A673 (cell line): ENCODE measurements at regions not wholly inside any gene's neighbourhood (a gene's known extent, or its start where the extent isn't known, plus 50 kb on each side); places are given as distances from the start of the nearest gene placed in this dataset.
"Not testable (repeated sequence)": the region's sequence is repeated elsewhere in the genome, so short reads cannot be mapped to it uniquely, and the experiment has no call there.

Source experiments
- CTCF ChIP-seq: fragments of 300-800, 200-600 bp; sonication (generic); conservative IDR thresholded peaks from 2 replicates; pipeline ENCODE4 v1.5.1; 2017; ENCODE audit warnings: low read depth, mild to moderate bottlenecking, antibody characterized with exemption, low read length, moderate library complexity, mixed read lengths
- EZH2 ChIP-seq: fragments of 200-600 bp; sonication (generic); IDR thresholded peaks from 2 replicates; pipeline ENCODE4 v1.6.1; 2017; ENCODE audit warnings: borderline replicate concordance, low read depth, mild to moderate bottlenecking, mixed read lengths, antibody characterized with exemption, low read length; ENCODE audit not compliant: poor library complexity, severe bottlenecking

DNA sequence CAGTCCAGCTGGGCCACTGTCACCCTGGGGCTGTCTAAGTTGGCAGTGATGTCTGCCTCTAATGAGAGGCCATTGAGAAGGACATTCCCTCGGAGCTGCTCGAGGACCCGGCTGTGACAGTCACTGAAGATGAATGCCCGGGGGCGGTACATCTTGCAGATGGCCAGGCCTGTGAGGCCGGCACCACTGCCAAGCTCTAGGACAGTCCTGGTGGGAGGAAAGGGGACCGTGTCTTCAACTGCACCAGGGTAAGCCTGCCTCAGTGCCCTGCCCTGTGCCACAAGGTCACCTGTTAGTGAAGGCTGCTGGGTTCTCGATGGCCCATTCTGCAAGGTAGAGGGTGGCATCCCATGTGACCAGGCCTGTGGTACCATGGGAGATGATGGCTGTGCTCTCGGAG is 236.6 kb upstream of the FRG2C start:
- not testable (repeated sequence) for TF ChIP-seq CTCF, EZH2
